GM21515 (cell line): ENCODE measurements at regions not wholly inside any gene's neighbourhood (a gene's known extent, or its start where the extent isn't known, plus 50 kb on each side); places are given as distances from the start of the nearest gene placed in this dataset.
"Not testable (repeated sequence)": the region's sequence is repeated elsewhere in the genome, so short reads cannot be mapped to it uniquely, and the experiment has no call there.

Experiments
- ATAC-seq: cut with Tn5 transposase; IDR thresholded peaks from one replicate; pipeline ENCODE4 v1.9.1; 2021; ENCODE audit not compliant: unreplicated experiment

DNA sequence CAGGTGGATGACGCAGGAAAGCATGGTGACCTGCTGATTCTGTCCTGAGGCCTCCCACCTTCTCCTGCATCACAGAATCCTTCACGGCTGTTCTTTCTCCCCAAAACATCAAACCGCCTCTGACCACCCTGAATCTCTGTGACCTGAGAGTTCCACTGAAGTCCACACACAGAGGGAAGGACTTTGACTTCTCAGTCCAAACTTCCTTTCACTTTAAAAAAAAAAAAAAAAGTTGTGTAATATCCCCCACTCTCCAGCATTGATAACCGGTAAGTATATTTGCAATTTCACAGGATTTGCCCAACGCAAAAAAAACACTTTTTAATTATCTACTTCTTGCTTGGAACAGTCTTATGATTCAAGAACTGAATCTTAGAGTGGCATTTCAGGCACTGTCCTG lies 259.5 kb upstream of the IRS2 start:
- ATAC-seq: no peak

DNA sequence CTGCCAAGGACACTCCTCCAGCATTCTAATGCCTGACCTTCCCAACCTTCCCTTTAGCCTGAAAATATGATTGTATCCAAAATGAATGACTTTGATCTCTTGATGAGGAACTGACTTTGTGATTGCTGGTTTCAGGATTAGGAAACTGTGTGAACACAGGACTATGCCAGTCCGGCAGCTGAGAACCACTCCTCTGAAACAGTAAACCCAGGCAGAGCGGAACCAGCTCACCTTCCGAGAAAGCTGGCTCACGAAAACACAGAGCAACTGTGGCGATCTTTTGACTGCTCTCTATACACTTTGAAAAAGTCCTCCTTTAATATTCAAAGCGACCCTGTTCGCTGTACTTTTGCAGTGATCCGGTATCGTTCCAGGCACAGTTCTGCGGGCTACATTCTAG lies 258.8 kb upstream of the IRS2 start:
- no peak for ATAC-seq

DNA sequence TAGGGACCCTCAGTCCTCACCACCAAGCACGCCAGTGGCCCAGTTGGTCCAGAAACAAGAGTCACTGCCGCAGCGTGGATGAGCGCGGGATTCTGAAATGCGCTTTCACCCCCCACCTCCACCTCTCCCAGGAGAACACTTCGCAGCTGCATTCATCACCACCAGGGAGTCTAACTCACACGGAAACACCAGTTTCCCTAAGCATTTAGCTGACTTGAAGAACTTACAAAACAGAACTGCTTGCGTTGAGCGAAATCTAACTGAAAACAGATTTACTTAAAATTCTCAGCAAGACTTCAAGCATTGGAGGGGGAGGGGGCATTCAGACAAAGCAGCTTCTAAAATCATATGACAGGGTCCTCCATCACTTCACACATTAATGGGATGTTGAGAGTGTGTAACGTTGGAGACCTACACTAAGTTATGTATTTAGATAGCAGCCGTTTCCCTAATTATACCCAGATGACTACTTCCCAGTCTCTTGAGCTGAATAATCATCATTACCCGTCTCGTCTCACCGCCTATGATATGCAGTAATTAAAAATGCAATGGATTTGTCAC lies 258.2 kb upstream of the IRS2 start:
- ATAC-seq: no peak

DNA sequence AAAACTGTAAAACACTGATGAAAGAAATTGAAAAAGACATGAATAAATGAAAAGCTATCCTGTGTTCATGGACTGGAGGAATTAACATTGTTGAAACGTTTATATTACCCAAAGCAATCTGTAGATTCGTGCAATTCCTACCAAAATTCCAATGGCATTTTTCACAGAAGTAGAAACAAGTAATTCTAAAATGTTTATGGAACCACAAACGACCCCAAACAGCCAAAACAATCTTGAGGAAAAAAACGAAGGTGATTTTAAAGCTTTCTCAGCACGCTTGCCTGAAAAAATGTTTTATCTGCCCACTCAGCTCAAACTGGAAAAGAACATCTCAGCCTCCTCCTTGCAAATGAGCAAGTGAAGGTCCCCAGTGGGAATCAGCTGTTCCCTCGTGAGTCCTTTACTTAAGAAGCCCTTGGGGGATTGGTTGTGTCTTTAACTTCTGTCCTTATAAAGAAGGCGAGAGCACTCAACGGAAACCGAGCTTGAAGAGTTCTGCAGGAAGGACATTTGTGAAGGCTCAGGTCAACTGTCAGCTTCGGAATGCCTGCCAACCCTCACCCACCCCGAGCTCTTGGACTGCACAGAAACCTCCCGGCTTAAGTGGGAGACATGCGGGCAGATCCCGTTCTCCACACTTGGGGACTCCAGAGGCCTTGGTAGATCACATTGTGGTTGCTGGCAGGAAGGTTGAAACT lies 256.0 kb upstream of the IRS2 start:
- no peak for ATAC-seq

GRCh38 chr13:110041638-110042037 lies 255.3 kb upstream of the IRS2 start:
- ATAC-seq: not testable (repeated sequence)

DNA sequence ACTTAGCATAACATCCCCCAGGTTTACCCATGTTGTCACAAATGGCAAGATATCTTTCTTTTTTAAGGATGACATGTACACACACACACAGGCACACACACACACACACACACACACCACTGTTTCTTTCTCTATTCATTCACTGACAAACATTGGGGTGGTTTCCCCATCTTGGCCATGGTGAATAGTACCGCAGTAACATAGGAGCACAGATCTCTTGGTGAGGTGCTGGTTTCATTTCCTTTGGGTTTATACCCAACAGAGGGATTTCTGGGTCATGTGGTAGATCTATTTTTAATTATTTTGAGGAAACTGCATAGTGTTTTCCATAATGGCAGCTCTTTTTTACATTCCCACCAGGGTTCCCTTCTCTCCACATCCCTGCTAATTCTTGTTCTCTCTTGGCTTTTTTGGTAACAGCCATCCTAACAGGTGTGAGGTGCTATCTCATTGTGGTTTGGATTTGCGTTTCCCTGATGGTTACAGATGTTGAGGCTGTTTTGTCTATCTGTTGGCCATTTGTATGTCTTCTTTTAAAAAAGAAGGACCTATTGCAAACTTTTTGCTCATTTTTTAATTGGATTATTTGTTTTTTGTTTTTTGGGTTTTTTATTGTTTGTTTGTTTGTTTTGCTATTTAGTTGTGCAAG lies 251.7 kb upstream of the IRS2 start:
- no peak for ATAC-seq

- ATAC-seq: no peak
These were observed 249.7 kb upstream of the IRS2 start for GRCh38 chr13:110036060-110036459.

GRCh38 chr13:110034031-110034549 lies 247.7 kb upstream of the IRS2 start:
- no peak for ATAC-seq

GRCh38 chr13:110032969-110033368 lies 246.6 kb upstream of the IRS2 start:
- no peak for ATAC-seq

GRCh38 chr13:110030394-110030928 lies 244.1 kb upstream of the IRS2 start:
- ATAC-seq: no peak

DNA sequence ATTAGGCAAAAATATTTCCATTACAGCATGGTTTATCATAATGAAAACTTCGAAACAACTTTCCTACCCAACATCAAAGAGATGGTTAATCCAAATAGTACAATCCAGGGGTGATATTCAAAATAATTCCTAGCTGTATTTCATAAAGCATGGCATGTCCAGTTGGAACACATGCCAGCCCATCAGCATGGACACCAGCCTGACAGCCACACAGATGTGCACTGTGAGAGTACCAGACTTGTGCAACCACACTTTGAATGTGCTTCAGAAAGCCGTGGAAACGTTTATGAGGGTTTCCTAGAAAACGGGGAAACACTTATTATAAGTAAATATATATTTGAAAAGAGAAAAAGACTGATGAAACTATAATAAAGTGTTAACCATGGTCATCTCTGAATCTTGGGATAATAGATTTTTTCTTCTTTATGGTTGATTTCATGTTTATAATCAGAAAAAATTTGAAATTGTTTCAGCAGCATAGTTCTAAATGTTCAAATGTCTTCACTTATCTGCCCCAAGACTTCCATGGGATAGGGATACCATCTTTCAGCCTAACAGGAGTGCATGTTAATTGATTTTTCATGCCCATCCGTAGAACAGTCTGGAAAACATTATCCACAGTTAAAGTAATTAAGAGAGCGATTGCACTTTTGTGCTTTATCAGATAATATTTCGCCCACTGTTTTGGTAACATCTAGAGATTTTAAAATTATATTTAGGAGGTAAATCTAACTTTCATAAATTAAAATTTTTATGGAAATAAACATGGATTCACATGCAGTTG lies 242.6 kb upstream of the IRS2 start:
- ATAC-seq: no peak

DNA sequence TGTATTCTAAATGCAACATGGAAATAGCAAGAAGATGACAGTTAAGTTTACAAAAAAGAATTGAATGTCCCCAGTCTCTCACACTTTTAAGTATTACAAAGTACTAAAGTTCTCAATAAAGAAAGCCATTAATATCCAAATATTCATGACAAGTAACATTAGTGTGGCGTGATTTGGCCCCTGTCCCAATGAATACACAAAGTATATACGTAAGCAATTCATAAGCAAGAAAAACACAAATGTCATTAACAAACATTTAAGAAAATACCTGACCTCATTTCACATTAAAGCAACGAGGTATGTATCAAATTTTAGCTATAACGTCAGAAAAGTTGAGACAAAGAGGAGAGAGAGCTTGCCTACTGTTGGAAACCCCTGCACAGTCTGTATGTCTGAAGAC lies 241.9 kb upstream of the IRS2 start:
- no peak for ATAC-seq

GRCh38 chr13:110027470-110028240 lies 241.3 kb upstream of the IRS2 start:
- no peak for ATAC-seq

GRCh38 chr13:110024645-110024980 lies 238.2 kb upstream of the IRS2 start:
- ATAC-seq: no peak

GRCh38 chr13:110023729-110024644 lies 237.6 kb upstream of the IRS2 start:
- no peak for ATAC-seq

- no peak for ATAC-seq
These were observed 231.6 kb upstream of the IRS2 start for GRCh38 chr13:110018009-110018408.

DNA sequence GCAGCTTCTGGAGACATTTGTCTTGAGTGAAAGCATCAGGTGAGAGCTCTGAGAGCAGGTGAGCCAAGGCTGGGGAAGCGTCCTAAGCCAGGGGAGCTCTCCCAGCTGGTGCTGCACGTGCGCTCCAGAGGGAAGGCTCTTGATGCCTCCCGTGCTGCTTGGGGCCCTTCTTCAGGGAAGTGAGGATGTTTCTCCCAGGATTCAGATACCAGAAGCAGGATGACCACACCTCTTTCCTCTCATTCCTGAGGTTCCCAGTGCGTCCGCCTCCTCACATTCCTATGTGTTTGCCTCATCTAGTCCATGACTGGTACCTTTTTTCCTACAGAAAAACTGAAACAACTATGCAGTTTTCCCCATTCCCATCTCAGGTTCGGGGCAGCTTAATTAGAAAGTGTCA lies 231.0 kb upstream of the IRS2 start:
- ATAC-seq: no peak

- no peak for ATAC-seq
These were observed 228.9 kb upstream of the IRS2 start for GRCh38 chr13:110015253-110015652.

DNA sequence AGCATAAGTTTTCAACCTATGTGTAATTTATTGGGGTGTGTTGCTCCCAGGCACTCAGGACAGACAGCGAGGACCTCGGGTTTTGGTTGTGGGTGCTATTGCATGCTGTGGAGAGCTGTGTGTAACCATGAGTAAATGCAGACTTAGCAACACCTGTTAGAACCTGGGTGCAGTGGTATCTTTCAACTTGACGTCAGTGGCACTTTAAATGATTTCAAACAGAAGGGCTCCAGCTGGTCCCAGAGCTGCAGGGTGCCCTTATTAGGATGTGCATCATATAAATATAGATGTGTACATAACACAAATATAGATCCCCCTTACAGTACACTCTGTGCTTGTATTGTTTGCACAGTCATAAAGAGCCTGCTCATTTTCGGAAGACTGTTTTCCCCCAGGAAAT lies 228.3 kb upstream of the IRS2 start:
- no peak for ATAC-seq
